SW 1271 (cell line): ENCODE measurements at regions not wholly inside any gene's neighbourhood (a gene's known extent, or its start where the extent isn't known, plus 50 kb on each side); places are given as distances from the start of the nearest gene placed in this dataset.

ENCODE experiments used
- DNase-seq, 2 experiments: peaks; one replicate each; lab custom pipeline; 2025; lab: John Stamatoyannopoulos, UW

- DNase-seq, result no peak
Measured at GRCh38 chr5:164027738-164028137, 522.3 kb downstream of the MAT2B start.

- no peak for DNase-seq
Measured at GRCh38 chr5:164038128-164038783, 532.8 kb downstream of the MAT2B start.

DNA sequence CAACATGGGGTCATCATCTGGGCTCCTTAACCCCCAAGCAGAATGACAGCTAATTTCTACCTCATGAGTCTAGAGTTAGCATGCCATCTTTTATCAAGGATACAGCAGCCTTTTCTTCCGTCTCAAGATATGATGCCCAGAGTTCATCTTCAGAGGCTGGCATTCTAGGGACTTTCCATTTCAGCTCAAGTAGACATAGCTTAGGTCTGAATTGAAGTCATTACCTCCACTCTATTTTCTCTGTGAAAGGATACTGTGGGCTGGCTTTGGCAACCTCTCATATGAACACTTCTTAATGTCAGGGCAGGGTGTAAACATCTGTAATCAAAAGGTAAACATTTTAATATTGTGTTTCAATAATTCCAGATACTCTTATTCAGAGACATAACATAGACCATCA lies 535.7 kb downstream of the MAT2B start:
- DNase-seq, result no peak

GRCh38 chr5:164048359-164048926 lies 543.0 kb downstream of the MAT2B start:
- DNase-seq, result no peak

GRCh38 chr5:164051745-164052144 lies 546.3 kb downstream of the MAT2B start:
- DNase-seq, result no peak

DNA sequence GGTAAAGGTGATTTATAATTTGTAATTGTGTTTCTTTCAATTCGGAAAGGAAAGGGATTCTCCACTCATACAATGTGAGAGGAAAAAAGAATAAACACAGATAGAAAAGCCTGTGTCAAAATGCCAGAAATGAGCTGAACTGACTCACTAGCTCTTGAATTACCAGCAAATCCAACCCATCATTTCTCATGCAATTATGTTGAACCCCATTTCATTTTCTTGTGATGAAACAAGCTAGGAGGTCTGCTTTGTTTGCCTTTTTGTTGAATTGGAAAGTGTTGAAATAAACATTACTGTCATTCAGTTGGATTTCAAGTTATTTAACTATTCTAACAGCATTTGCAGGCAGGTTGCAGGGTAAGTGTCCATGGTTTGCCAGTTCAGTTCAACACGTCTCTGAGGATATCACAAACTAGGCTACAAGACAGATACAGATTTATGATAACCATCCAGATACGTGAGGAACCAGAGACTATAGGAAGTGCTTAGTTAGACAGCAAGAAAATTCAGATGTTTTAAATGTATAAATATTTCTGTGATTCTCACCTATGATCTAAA lies 547.2 kb downstream of the MAT2B start:
- DNase-seq, result no peak

- no peak for DNase-seq
Measured at GRCh38 chr5:164053123-164053522, 547.7 kb downstream of the MAT2B start.

DNA sequence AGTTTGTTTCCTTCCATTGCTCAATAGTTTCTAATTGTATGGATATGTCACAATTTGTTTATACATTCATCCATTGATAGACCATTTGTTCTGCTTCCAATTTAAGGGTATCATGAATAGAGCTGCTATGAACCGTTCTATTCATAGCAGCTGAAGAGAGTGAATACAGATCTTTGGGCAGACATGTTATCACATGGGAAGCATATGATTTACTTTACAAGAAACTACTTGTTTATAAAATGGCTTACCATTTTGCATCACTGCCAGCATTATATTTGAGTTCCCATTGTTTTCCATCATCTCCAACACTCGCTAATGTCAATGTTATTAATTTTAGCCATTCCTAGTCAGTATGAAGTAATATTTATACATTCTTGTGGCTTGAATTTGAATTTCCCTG lies 549.0 kb downstream of the MAT2B start:
- no peak for DNase-seq

- DNase-seq, result no peak
Measured at GRCh38 chr5:164057121-164057520, 551.7 kb downstream of the MAT2B start.

GRCh38 chr5:164058621-164059020 lies 553.2 kb downstream of the MAT2B start:
- no peak for DNase-seq

DNA sequence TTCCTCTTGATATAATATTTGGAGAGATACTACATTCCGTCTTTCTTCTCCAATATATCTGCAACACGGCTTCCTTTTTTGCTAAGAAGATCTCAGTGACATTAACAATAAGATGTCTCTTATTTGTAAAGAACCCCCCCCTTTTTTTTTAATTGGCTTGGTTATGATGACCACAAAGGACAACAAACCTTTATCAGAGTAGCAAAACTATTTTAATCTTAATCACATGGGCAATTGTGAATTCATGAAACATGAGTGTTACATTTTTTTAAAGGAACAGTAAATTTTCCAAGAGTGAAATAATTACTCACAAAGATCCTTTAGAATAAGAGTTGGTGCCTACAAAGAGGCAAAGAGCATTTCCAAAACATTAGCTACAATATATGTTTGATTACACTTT lies 554.1 kb downstream of the MAT2B start:
- DNase-seq, result no peak

DNA sequence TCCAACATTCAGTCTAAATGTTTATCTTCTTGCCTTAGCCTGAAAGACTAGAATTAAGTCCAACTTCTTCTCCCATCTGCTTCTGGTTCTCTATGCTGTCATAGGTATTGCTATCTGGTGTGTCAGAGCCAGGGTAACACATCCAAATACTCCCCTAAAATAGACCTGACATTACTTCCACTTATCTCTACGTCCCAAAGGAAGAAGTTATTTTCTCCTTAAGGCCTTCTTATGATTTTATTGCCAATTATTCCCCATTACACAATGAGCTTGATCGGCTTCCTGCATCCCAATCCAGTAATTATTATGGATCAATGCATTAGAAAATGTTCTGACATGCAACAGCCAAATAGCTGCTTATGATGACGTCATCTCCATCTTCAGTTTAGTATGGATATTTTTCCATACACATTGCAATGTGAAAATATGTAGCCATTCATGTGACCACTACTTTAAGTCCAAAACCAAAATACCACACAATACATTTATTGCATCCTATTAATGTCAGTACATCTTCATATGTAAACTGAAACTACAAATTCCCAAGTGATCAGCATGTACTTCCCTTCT lies 555.5 kb downstream of the MAT2B start:
- DNase-seq, result no peak

GRCh38 chr5:164062304-164062703 lies 556.9 kb downstream of the MAT2B start:
- no peak for DNase-seq

DNA sequence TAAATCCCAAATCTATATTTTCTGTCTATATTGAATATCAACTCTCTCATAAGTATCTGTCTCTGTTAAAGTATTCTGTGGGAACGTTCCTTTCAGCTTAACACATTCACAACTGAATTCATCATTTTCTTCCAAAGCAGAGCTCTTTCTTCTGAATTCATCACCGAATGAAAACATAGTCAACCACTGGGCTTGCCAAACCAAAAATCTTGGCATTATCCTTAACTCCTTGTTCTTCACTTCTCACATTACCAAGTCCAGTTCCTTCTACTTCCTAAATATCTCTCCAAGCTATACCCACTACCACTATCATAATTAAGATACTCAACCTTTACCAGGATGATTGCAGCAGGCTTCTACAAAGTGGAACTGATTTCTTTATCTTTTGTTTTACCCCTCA lies 559.8 kb downstream of the MAT2B start:
- DNase-seq, result no peak

DNA sequence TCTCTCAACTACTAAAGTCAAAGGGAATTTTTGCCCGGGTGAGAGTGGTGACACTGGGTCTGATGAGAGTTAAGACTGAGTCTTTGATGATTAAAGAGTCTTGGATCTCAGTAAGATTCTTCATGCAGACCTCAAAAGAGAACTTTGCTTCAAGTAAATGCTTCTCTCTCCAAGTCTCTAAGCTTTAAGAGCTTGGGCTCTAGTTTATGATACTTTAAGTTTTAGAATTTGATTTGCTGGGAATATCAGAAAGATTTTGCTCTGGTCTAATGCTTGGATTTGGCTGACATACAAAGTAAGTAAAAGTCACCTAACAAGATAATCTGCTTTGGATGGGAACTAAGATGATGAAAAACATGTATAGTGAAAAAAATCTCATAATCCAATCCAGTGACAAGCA lies 566.3 kb downstream of the MAT2B start:
- no peak for DNase-seq

- DNase-seq, result no peak
Measured at GRCh38 chr5:164073081-164073480, 567.7 kb downstream of the MAT2B start.

DNA sequence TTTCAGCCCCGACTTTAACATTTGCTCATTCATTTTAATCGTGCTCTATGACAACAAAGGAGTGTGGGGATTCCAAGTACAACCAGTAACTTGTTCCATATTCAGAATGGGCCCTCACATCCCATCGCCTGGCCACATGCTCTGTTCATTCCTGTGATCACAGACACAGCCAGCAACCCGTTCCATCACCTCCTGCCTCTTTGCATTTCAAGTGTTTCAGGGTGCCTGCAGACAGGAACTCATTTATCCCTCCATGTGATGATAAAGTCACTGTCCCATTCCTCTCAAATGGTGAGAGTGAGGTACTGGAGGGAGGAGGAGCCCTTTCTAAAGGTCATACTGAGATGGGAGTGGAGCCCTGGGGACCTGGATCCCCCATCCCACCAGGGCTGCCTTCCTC lies 571.1 kb downstream of the MAT2B start:
- DNase-seq, result no peak

GRCh38 chr5:164090358-164090757 lies 584.9 kb downstream of the MAT2B start:
- DNase-seq, result no peak

DNA sequence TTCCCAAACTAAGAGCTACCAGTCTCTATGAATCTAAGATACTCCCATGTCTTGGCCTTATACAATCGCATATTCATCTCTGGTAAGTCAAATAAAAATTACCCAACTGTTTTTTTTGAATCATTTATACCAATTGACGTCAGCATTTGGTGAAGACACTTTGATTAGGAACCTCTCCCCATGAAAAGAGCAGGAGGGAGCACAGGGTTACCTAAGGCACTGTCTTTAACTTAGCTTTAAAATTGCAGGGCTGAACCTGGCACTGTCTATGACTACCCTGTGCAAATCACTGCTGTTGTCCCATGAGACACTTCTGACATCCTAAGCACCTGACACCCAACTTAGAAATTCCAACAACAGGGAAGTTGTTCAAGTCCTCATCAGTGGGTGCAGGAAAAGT lies 586.4 kb downstream of the MAT2B start:
- no peak for DNase-seq

DNA sequence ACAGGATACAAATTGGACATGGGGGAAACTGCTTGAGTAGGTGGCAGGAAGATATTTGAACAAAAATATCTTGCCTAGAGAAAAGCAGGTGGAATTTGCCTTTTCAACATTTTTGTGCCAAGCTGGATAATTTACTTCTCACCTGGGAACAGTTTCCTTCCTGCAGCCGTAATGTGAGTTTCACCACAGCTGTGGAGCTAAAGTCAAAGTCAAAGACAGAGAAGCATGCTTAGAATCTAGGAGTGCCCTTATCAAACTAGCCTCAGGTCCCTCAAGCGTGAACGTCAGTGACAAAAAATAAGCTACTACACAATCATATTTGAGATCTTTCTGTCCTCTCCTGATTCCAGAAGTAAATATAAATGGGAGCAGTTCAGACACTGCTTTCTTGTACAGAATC lies 588.9 kb downstream of the MAT2B start:
- DNase-seq, result no peak

GRCh38 chr5:164097749-164098148 lies 592.3 kb downstream of the MAT2B start:
- DNase-seq, result no peak

GRCh38 chr5:164098531-164098930 lies 593.1 kb downstream of the MAT2B start:
- no peak for DNase-seq

DNA sequence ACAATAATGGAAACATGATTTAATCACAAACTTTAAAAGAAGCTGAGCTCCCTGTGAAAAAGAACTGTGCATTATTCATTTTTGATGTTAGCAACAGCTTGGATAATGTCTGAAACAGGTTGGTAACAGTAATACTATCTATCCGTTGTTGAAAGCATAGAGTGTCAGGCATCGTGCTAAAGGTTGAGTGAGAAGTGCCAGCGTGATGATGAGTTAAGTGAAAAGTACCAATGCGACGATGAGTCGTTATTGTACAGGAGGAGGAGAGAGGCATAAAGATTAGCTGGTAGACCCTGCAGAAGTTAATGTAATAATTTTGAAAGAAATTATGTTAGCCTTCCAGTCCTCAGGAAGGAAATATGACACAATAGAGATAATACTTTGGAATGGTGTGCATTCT lies 593.6 kb downstream of the MAT2B start:
- DNase-seq, result no peak

DNA sequence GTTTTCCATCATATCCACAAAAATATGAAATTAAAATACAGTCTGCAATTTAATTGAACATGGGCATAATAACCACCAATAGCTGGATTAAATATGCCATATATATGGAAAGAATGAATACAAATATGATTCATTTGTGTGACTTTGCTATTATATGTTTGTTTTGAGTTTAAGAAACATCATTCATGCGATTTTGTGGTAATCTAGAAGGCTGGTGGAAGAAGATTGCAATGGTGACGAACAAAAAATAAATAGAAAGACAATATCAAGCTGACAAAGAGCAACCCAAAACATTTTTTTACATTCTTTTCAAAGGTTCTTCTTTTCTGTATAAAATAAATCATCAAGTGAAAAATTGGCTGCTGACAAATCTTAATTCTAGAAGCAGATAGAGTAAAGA lies 610.0 kb downstream of the MAT2B start:
- no peak for DNase-seq
